ENCODE measurements at regions not wholly inside any gene's neighbourhood (a gene's known extent, or its start where the extent isn't known, plus 50 kb on each side); places are given as distances from the start of the nearest gene placed in this dataset.

GRCh38 chr21:27397578-27397977, 430.7 kb upstream of the ADAMTS5 start:
- TF ChIP-seq EZH2 (IDR thresholded peaks at IDR 0.05; ENCODE audit: low read length) (no peak), CTCF (optimal IDR thresholded peaks at IDR 0.05 in 1 of 3, IDR thresholded peaks at IDR 0.05 in 1 of 3, conservative IDR thresholded peaks at IDR 0.05 in 1 of 3; ENCODE audit: extremely low read depth in 1 of 3, insufficient read depth in 2 of 3, low read length in 3 of 3) (no peak)
- FAIRE-seq, result no peak
- H2AFZ ChIP-seq (ENCODE audit: control insufficient read depth, low read length), result no peak overlapping the region
- H3K4me1 ChIP-seq (ENCODE audit: control insufficient read depth, extremely low read depth, insufficient read depth, low read length), result no peaks in the 10 kb centered on the region
- no peak overlapping the region for H3K4me2 ChIP-seq (ENCODE audit: control insufficient read depth, extremely low read depth, insufficient read depth, low read depth, low read length)
- H3K79me2 ChIP-seq (ENCODE audit: control insufficient read depth, insufficient read depth, low read length), result no peaks in the 10 kb centered on the region
- no peaks in the 10 kb centered on the region for H3K27me3 ChIP-seq (ENCODE audit: control insufficient read depth, extremely low read depth, insufficient read depth, low read length)
- no peaks in the 10 kb centered on the region for H3K9me1 ChIP-seq (ENCODE audit: control insufficient read depth, extremely low read depth, insufficient read depth, low read length)
- DNase-seq (ENCODE audit: low read depth, low spot score), result no peak
- no peaks in the 10 kb centered on the region for H3K9me3 ChIP-seq (ENCODE audit: control insufficient read depth, low read depth, low read length)
- H3K9ac ChIP-seq (ENCODE audit: control insufficient read depth, extremely low read depth, insufficient read depth, low read length), result no peak overlapping the region
- no peaks in the 10 kb centered on the region for H4K20me1 ChIP-seq (ENCODE audit: control insufficient read depth, extremely low read depth, insufficient read depth, low read length)
- no peak overlapping the region for H3K27ac ChIP-seq (ENCODE audit: control insufficient read depth, insufficient read depth, low read length)
- H3K36me3 ChIP-seq (ENCODE audit: control insufficient read depth in 2 of 2, extremely low read depth in 1 of 2, insufficient read depth in 2 of 2, low read length in 2 of 2), result no peaks in the 10 kb centered on the region
- no peak overlapping the region for H3K4me3 ChIP-seq (ENCODE audit: control insufficient read depth in 2 of 3, extremely low read depth in 1 of 3, insufficient read depth in 2 of 3, low read depth in 1 of 3, low read length in 3 of 3)
- dilution Hi-C loops (cut with MboI; ENCODE audit: extremely low pct_ligation_motif_present, low sequenced_read_pairs), result no loop called here

DNA sequence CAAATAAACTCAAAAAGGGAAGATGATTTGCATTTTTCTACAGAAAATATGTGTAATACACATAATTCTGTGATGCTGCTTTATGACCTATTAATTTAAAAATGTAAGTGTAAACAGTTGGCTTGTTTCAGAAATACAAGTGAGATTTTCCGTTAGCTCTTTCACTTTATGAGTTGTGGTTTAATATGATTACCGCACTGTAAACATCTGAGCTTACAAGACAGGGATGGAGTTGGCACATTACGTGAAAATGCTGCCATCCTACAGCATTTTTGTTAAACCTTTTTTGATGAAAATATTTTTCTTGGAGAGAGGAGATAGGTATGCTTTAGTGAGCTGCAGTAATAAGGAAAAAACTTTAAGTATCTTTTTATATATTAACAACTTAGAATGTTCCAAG, 426.8 kb upstream of the ADAMTS5 start:
- FAIRE-seq, result no peak
- DNase-seq (ENCODE audit: low read depth, low spot score), result no peak
- no peaks in the 10 kb centered on the region for H3K9me3 ChIP-seq (ENCODE audit: control insufficient read depth, low read depth, low read length)
- H3K79me2 ChIP-seq (ENCODE audit: control insufficient read depth, insufficient read depth, low read length), result no peaks in the 10 kb centered on the region
- no peak overlapping the region for H3K9ac ChIP-seq (ENCODE audit: control insufficient read depth, extremely low read depth, insufficient read depth, low read length)
- no peaks in the 10 kb centered on the region for H3K9me1 ChIP-seq (ENCODE audit: control insufficient read depth, extremely low read depth, insufficient read depth, low read length)
- H4K20me1 ChIP-seq (ENCODE audit: control insufficient read depth, extremely low read depth, insufficient read depth, low read length), result no peaks in the 10 kb centered on the region
- no peaks in the 10 kb centered on the region for H3K4me1 ChIP-seq (ENCODE audit: control insufficient read depth, extremely low read depth, insufficient read depth, low read length)
- dilution Hi-C loops (cut with MboI; ENCODE audit: extremely low pct_ligation_motif_present, low sequenced_read_pairs), result no loop called here
- no peak overlapping the region for H3K4me3 ChIP-seq (ENCODE audit: control insufficient read depth in 2 of 3, extremely low read depth in 1 of 3, insufficient read depth in 2 of 3, low read depth in 1 of 3, low read length in 3 of 3)
- H3K27ac ChIP-seq (ENCODE audit: control insufficient read depth, insufficient read depth, low read length), result no peak overlapping the region
- TF ChIP-seq EZH2 (IDR thresholded peaks at IDR 0.05; ENCODE audit: low read length) (no peak), CTCF (optimal IDR thresholded peaks at IDR 0.05 in 1 of 3, IDR thresholded peaks at IDR 0.05 in 1 of 3, conservative IDR thresholded peaks at IDR 0.05 in 1 of 3; ENCODE audit: extremely low read depth in 1 of 3, insufficient read depth in 2 of 3, low read length in 3 of 3) (no peak)
- H3K36me3 ChIP-seq (ENCODE audit: control insufficient read depth in 2 of 2, extremely low read depth in 1 of 2, insufficient read depth in 2 of 2, low read length in 2 of 2), result no peaks in the 10 kb centered on the region
- no peaks in the 10 kb centered on the region for H3K27me3 ChIP-seq (ENCODE audit: control insufficient read depth, extremely low read depth, insufficient read depth, low read length)
- no peak overlapping the region for H3K4me2 ChIP-seq (ENCODE audit: control insufficient read depth, extremely low read depth, insufficient read depth, low read depth, low read length)
- no peak overlapping the region for H2AFZ ChIP-seq (ENCODE audit: control insufficient read depth, low read length)
